K562 (cell line): ENCODE measurements at regions not wholly inside any gene's neighbourhood (a gene's known extent, or its start where the extent isn't known, plus 50 kb on each side); places are given as distances from the start of the nearest gene placed in this dataset.

Source experiments
- ATAC-seq: fragments of 200-7000 bp; cut with Tn5 transposase; 3 replicates; pipeline ENCODE4 v1.9.1; 2020; ENCODE audit warnings: moderate library complexity
- BruUV-seq: library from RNA; stranded (reverse); fragments of 400-500 nt; replicated peaks from 2 replicates; lab custom pipeline; 2021; lab: Mats Ljungman, UMichigan
- CTCF ChIA-PET: fragments of 300-600 bp; formaldehyde crosslinking; extraction: SDS; loops from one replicate; lab custom pipeline; 2021; ENCODE audit warnings: low intra/inter-chr PET ratio; lab: Yijun Ruan, JAX
- POLR2A ChIA-PET: fragments of 300-600, 350-650 bp; sonication (Branson Sonifier 250); formaldehyde crosslinking; extraction: SDS; loops from one replicate; lab custom pipeline; 2021; ENCODE audit warnings: antibody characterized with exemption, inconsistent platforms; lab: Yijun Ruan, JAX
- DNase-seq, 4 experiments: peaks; one replicate each; pipeline versions ENCODE4 v3.0.0 to v3.0.0-alpha.2; 2011 to 2018; ENCODE audit warnings: low spot score in 3 of 4, mixed read lengths in 3 of 4; ENCODE audit errors: extremely low read depth in 1 of 4
- FAIRE-seq: peaks from 2 replicates; lab custom pipeline; 2011; peaks lifted over from hg19 to GRCh38; lab: Jason Lieb, UNC
- H2AFZ ChIP-seq: 2 replicates; pipeline ENCODE4 v1.6.0; 2011; ENCODE audit warnings: low read depth, low read length, control low read depth, inconsistent platforms
- H3K27ac ChIP-seq: fragments of 200-600 bp; 3 replicates; pipeline ENCODE4 v1.8.0; 2011; ENCODE audit warnings: low read depth, mild to moderate bottlenecking, control low read depth, inconsistent platforms, low read length, moderate library complexity, mixed read lengths; ENCODE audit errors: extremely low read depth
- H3K27me3 ChIP-seq, 2 experiments: fragments of 300-600 bp in 1 of 2; 2 replicates in 1 of 2; 3 replicates in 1 of 2; pipeline versions ENCODE4 v1.6.0 to v1.8.0; 2011; ENCODE audit warnings: inconsistent platforms in 2 of 2, low read length in 2 of 2, mild to moderate bottlenecking in 1 of 2, mixed read lengths in 1 of 2, moderate library complexity in 1 of 2; ENCODE audit not compliant: control insufficient read depth in 2 of 2, insufficient read depth in 2 of 2
- H3K36me3 ChIP-seq: fragments of 300-600 bp; 3 replicates; pipeline ENCODE4 v1.8.0; 2011; ENCODE audit warnings: mild to moderate bottlenecking, low read length, inconsistent platforms; ENCODE audit not compliant: control insufficient read depth, insufficient read depth
- H3K4me1 ChIP-seq, 2 experiments: fragments of 200-600 bp in 1 of 2; replicated peaks in 1 of 2; 2 replicates in 1 of 2; 3 replicates in 1 of 2; pipeline versions ENCODE4 v1.5.1 to v1.8.0; 2011; ENCODE audit warnings: inconsistent platforms in 2 of 2, low read length in 2 of 2, mild to moderate bottlenecking in 1 of 2, mixed read lengths in 1 of 2, moderate library complexity in 1 of 2; ENCODE audit not compliant: control insufficient read depth in 2 of 2, insufficient read depth in 2 of 2
- H3K4me2 ChIP-seq: 2 replicates; pipeline ENCODE4 v1.6.1; 2011; ENCODE audit warnings: low read length, control low read depth, inconsistent platforms, mixed read lengths; ENCODE audit not compliant: insufficient read depth
- H3K4me3 ChIP-seq: fragments of 200-600 bp; sonication (generic), shearing (Covaris generic); 2 replicates; pipeline ENCODE4 v1.5.1; 2016; ENCODE audit warnings: control low read depth, inconsistent platforms
- H3K79me2 ChIP-seq: fragments of 200-600 bp; 3 replicates; pipeline ENCODE4 v1.8.0; 2011; ENCODE audit warnings: low read length, inconsistent platforms; ENCODE audit not compliant: control insufficient read depth, insufficient read depth
- H3K9ac ChIP-seq, 2 experiments: 2 replicates each; pipeline versions ENCODE4 v1.6.0 to v1.6.1; 2011; ENCODE audit warnings: low read depth in 2 of 2, low read length in 2 of 2, control low read depth in 1 of 2, inconsistent platforms in 1 of 2, mild to moderate bottlenecking in 1 of 2, mixed read lengths in 1 of 2; ENCODE audit not compliant: insufficient read depth in 1 of 2
- H3K9me1 ChIP-seq: one replicate; pipeline ENCODE4 v1.6.0; 2011; ENCODE audit warnings: inconsistent platforms, mild to moderate bottlenecking, low read length, moderate library complexity; ENCODE audit not compliant: control insufficient read depth, insufficient read depth
- H3K9me3 ChIP-seq: replicated peaks from 2 replicates; pipeline ENCODE4 v1.5.1; 2011; ENCODE audit warnings: low read depth, low read length, inconsistent platforms; ENCODE audit not compliant: control insufficient read depth, insufficient read depth
- H4K20me1 ChIP-seq: replicated peaks from 2 replicates; pipeline ENCODE4 v1.6.1; 2011; ENCODE audit warnings: low read length, inconsistent platforms, mixed read lengths; ENCODE audit not compliant: control insufficient read depth, insufficient read depth
- BMI1 ChIP-seq: fragments of 150-350 bp; IDR thresholded peaks from 2 replicates; pipeline ENCODE4 v1.6.1; 2014; ENCODE audit warnings: low read length
- CBFB ChIP-seq: sonication (generic); formaldehyde crosslinking; IDR thresholded peaks from 2 replicates; pipeline ENCODE4 v1.4.0; 2020; ENCODE audit warnings: mild to moderate bottlenecking, missing genetic modification reagents
- CLOCK ChIP-seq: fragments of 250-450 bp; sonication (Bioruptor Pico); IDR thresholded peaks from 2 replicates; pipeline ENCODE4 v1.4.0; 2020; ENCODE audit warnings: mild to moderate bottlenecking, moderate library complexity, borderline replicate concordance
- HNRNPH1 ChIP-seq: fragments of 200-400 bp; formaldehyde crosslinking; optimal IDR thresholded peaks from 2 replicates; pipeline ENCODE3; 2017; ENCODE audit warnings: low read depth, mild to moderate bottlenecking, low read length, moderate library complexity
- MLLT1 ChIP-seq, 2 experiments: fragments of 450-650 bp; IDR thresholded peaks; 2 replicates each; pipeline ENCODE4 v1.6.1; 2016
- MXI1 ChIP-seq: IDR thresholded peaks from 2 replicates; pipeline ENCODE4 v1.6.1; 2011; ENCODE audit warnings: low read depth, mild to moderate bottlenecking, improper control_type of control experiment, low read length
- NELFE ChIP-seq: IDR thresholded peaks from 2 replicates; pipeline ENCODE4 v1.6.1; 2011; ENCODE audit warnings: mild to moderate bottlenecking; ENCODE audit not compliant: insufficient read depth, insufficient read length
- NR3C1 ChIP-seq: sonication (generic); formaldehyde crosslinking; IDR thresholded peaks from 2 replicates; pipeline ENCODE4 v1.8.1; 2022; ENCODE audit warnings: missing genetic modification reagents
- RBM22 ChIP-seq: fragments of 200-400 bp; formaldehyde crosslinking; IDR thresholded peaks from 2 replicates; pipeline ENCODE4 v1.6.1; 2018; ENCODE audit warnings: low read length, low read depth; ENCODE audit not compliant: poor library complexity, severe bottlenecking
- SMARCA4 ChIP-seq: fragments of 450-650 bp; IDR thresholded peaks from 2 replicates; pipeline ENCODE4 v1.6.1; 2016
- TCFL5 ChIP-seq: fragments of 250-450 bp; sonication (Bioruptor Pico); conservative IDR thresholded peaks from 2 replicates; pipeline ENCODE4 v1.6.1; 2021; ENCODE audit warnings: mild to moderate bottlenecking, moderate library complexity, matching md5 sums
- U2AF1 ChIP-seq: fragments of 200-400 bp; formaldehyde crosslinking; optimal IDR thresholded peaks from 2 replicates; pipeline ENCODE3; 2017; ENCODE audit warnings: mild to moderate bottlenecking, low read depth, low read length, moderate library complexity
- ZNF143 ChIP-seq: sonication (generic); formaldehyde crosslinking; IDR thresholded peaks from 2 replicates; pipeline ENCODE4 v1.9.0; 2022; ENCODE audit warnings: mild to moderate bottlenecking, missing genetic modification reagents
- ZNF655 ChIP-seq: fragments of 250-450 bp; sonication (Bioruptor Pico); IDR thresholded peaks from 2 replicates; pipeline ENCODE4 v1.5.0; 2021
- ZNF764 ChIP-seq: fragments of 250-450 bp; sonication (Bioruptor Pico); IDR thresholded peaks from 2 replicates; pipeline ENCODE4 v1.4.0; 2020; ENCODE audit warnings: low read depth, mild to moderate bottlenecking, moderate library complexity
- WGBS: fragments of 100-300 bp; shearing (Covaris generic); methylation state at CpG from one replicate; pipeline ENCODE4 v1.1.6; 2016; ENCODE audit warnings: low coverage, mixed read lengths; ENCODE audit not compliant: insufficient coverage; ENCODE audit errors: missing lambda C conversion rate; 5-methylcytosine and 5-hydroxymethylcytosine counted together
- in situ Hi-C: fragments of 300-500 bp; cut with MboI; formaldehyde crosslinking; loops from 4 replicates; pipeline ENCODE4 v1.15.0; 2018; ENCODE audit warnings: inconsistent platforms, mixed read lengths
- intact Hi-C: fragments of 100-400 bp; cut with micrococcal nuclease; formaldehyde crosslinking; loops from 2 replicates; pipeline ENCODE4 v1.14.2; 2022

- no peaks in the 10 kb centered on the region for H3K36me3 ChIP-seq
- ChIA-PET CTCF (no interaction called here), POLR2A (no interaction called here)
- DNase-seq (no peak), ATAC-seq (no peak), FAIRE-seq (no peak)
- H4K20me1 ChIP-seq, result no peaks in the 10 kb centered on the region
- no peaks in the 10 kb centered on the region for H3K9me1 ChIP-seq
- no peak overlapping the region for H2AFZ ChIP-seq
- TF ChIP-seq NELFE (no peak), CBFB (no peak), BMI1 (no peak), HNRNPH1 (no peak), SMARCA4 (no peak), CLOCK (no peak), RBM22 (no peak), ZNF655 (CRISPR knock-in tag) (no peak), ZNF764 (CRISPR knock-in tag) (no peak), ZNF143 (CRISPR knock-in tag) (no peak), TCFL5 (CRISPR knock-in tag) (no peak), NR3C1 (CRISPR knock-in tag) (no peak), U2AF1 (no peak), MXI1 (no peak), MLLT1 (IDR thresholded peaks at IDR 0.05) (no peak)
- no peak overlapping the region for H3K27ac ChIP-seq
- in situ Hi-C loops, result no loop called here
- H3K79me2 ChIP-seq, result no peaks in the 10 kb centered on the region
- intact Hi-C loops, result no loop called here
- H3K4me1 ChIP-seq, result no peaks in the 10 kb centered on the region
- no TSS peak for BruUV-seq
- no peak overlapping the region for H3K4me3 ChIP-seq
- no peak overlapping the region for H3K9ac ChIP-seq
- no peak overlapping the region for H3K4me2 ChIP-seq
- H3K9me3 ChIP-seq, result no peaks in the 10 kb centered on the region
- WGBS, result 0% methylated on average over 4 of the region's 4 CpGs
- no peaks in the 10 kb centered on the region for H3K27me3 ChIP-seq
Measured at GRCh38 chr4:25474690-25475089, 97.6 kb downstream of the ANAPC4 start.
